Upper lobe of left lung (tissue), 4 donors: ENCODE measurements at regions not wholly inside any gene's neighbourhood (a gene's known extent, or its start where the extent isn't known, plus 50 kb on each side); places are given as distances from the start of the nearest gene placed in this dataset.

ENCODE experiments used
- POLR2A ChIP-seq, 4 donors: fragments of 450-650 bp; IDR thresholded peaks; one replicate each; pipeline ENCODE4 v1.5.1; 2016 to 2017; ENCODE audit warnings: antibody characterized with exemption in 4 of 4, mild to moderate bottlenecking in 2 of 4
- POLR2AphosphoS5 ChIP-seq, 2 donors: sonication (generic); formaldehyde crosslinking; IDR thresholded peaks; one replicate each; pipeline ENCODE4 v1.5.1; 2017; ENCODE audit warnings: antibody characterized with exemption in 2 of 2
- TF ChIP-seq, protein P1 (sequence below), 6 experiments: fragments of 450-650 bp in 4 of 6; fragments of 200-600 bp in 2 of 6; sonication (generic) in 2 of 6; IDR thresholded peaks; one replicate each; pipeline ENCODE4 v1.5.1; 2016 to 2019; ENCODE audit warnings: antibody characterized with exemption in 6 of 6

DNA sequence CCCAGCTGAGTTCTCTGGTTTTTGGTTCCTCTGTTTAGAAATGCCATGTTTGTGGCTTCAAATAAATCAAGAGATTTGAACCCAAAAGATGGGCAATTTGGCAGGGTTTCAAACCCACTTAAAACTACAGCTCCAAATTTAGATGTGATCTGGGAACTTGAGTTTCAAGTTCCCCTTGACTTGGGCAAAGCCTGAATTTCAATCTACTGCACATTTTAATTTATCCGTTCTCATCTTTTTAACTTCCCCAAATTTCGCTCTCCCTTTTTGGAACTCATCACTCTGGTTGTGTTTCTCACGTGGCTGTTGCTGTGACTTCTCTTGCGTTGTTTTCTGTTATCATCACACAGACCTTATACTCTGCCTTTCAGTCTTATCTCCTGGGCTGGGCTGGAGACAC is 230.9 kb downstream of the CDC5L start:
- TF ChIP-seq POLR2AphosphoS5 (IDR thresholded peaks at IDR 0.05) (no peak), POLR2A (IDR thresholded peaks at IDR 0.05) (no peak)
- TF ChIP-seq, protein P1, sequence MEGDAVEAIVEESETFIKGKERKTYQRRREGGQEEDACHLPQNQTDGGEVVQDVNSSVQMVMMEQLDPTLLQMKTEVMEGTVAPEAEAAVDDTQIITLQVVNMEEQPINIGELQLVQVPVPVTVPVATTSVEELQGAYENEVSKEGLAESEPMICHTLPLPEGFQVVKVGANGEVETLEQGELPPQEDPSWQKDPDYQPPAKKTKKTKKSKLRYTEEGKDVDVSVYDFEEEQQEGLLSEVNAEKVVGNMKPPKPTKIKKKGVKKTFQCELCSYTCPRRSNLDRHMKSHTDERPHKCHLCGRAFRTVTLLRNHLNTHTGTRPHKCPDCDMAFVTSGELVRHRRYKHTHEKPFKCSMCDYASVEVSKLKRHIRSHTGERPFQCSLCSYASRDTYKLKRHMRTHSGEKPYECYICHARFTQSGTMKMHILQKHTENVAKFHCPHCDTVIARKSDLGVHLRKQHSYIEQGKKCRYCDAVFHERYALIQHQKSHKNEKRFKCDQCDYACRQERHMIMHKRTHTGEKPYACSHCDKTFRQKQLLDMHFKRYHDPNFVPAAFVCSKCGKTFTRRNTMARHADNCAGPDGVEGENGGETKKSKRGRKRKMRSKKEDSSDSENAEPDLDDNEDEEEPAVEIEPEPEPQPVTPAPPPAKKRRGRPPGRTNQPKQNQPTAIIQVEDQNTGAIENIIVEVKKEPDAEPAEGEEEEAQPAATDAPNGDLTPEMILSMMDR (IDR thresholded peaks at IDR 0.05), result no peak
